ENCODE measurements at regions not wholly inside any gene's neighbourhood (a gene's known extent, or its start where the extent isn't known, plus 50 kb on each side); places are given as distances from the start of the nearest gene placed in this dataset.

- H3K4me3 ChIP-seq, result no peak overlapping the region
- WGBS, 5 donors, result 58 to 69% (median 64%) methylated on average over 7 of the region's 7 CpGs
- H3K9me3 ChIP-seq, result peaks cover 0 to 28% (median 10%) of the 10 kb centered on the region in 8 donors
- TF ChIP-seq POLR2AphosphoS5 (IDR thresholded peaks at IDR 0.05), result no peak
- no peaks in the 10 kb centered on the region for H3K27me3 ChIP-seq (replicated peaks in 1 of 7)
- intact Hi-C loops (cut with DNase I; ENCODE audit: low total_unique reads), result no loop called here
- no peak for DNase-seq
- no peaks in the 10 kb centered on the region for H3K36me3 ChIP-seq
- no peaks in the 10 kb centered on the region for H3K4me1 ChIP-seq
- no peak overlapping the region for H3K27ac ChIP-seq
Observed at GRCh38 chr11:129530154-129530895, 154.7 kb downstream of the BARX2 start.

GRCh38 chr11:129533395-129533794 lies 157.7 kb downstream of the BARX2 start:
- intact Hi-C loops (cut with DNase I; ENCODE audit: low total_unique reads), result no loop called here
- no peak overlapping the region for H3K4me3 ChIP-seq

GRCh38 chr11:129536338-129536737 lies 160.7 kb downstream of the BARX2 start:
- intact Hi-C loops (cut with DNase I; ENCODE audit: low total_unique reads), result no loop called here
- WGBS, 5 donors, result 52 to 77% (median 64%) methylated on average over 1 of the region's 1 CpG
- Histone ChIP-seq H3K9me3 (peaks cover 0 to 72% (median 45%) of the 10 kb centered on the region in 8 donors), H3K27ac (no peak overlapping the region), H3K27me3 (replicated peaks in 1 of 7) (no peaks in the 10 kb centered on the region), H3K4me3 (no peak overlapping the region), H3K36me3 (no peaks in the 10 kb centered on the region), H3K4me1 (no peaks in the 10 kb centered on the region)
- no peak for TF ChIP-seq POLR2A (IDR thresholded peaks at IDR 0.05)
- TF ChIP-seq CTCF (IDR thresholded peaks at IDR 0.05 in 8 of 11, conservative IDR thresholded peaks at IDR 0.05 in 3 of 11), result no peak
- DNase-seq, result no peak

More at GRCh38 chr11:129533395-129533794, 157.7 kb downstream of the BARX2 start:
- TF ChIP-seq POLR2A (IDR thresholded peaks at IDR 0.05) (no peak), CTCF (IDR thresholded peaks at IDR 0.05 in 8 of 11, conservative IDR thresholded peaks at IDR 0.05 in 3 of 11) (no peak), POLR2AphosphoS5 (IDR thresholded peaks at IDR 0.05) (no peak)
- no peak for DNase-seq
- no peak overlapping the region for H3K27ac ChIP-seq
- H3K36me3 ChIP-seq, result no peaks in the 10 kb centered on the region
- peaks cover 0 to 54% (median 30%) of the 10 kb centered on the region in 8 donors for H3K9me3 ChIP-seq
- H3K27me3 ChIP-seq (replicated peaks in 1 of 7), result no peaks in the 10 kb centered on the region
- H3K4me1 ChIP-seq, result no peaks in the 10 kb centered on the region

- Histone ChIP-seq H3K9me3 (peaks cover 0 to 75% (median 45%) of the 10 kb centered on the region in 8 donors), H3K27ac (no peak overlapping the region)
Observed at GRCh38 chr11:129538323-129538722, 162.7 kb downstream of the BARX2 start.

More at GRCh38 chr11:129538323-129538722, 162.7 kb downstream of the BARX2 start:
- TF ChIP-seq CTCF (IDR thresholded peaks at IDR 0.05 in 8 of 11, conservative IDR thresholded peaks at IDR 0.05 in 3 of 11) (no peak), POLR2A (IDR thresholded peaks at IDR 0.05) (no peak), POLR2AphosphoS5 (IDR thresholded peaks at IDR 0.05) (no peak)
- WGBS, 5 donors, result 87 to 100% (median 89%) methylated on average over 2 of the region's 2 CpGs
- intact Hi-C loops (cut with DNase I; ENCODE audit: low total_unique reads), result no loop called here
- Histone ChIP-seq H3K27me3 (replicated peaks in 1 of 7) (no peaks in the 10 kb centered on the region), H3K36me3 (no peaks in the 10 kb centered on the region), H3K4me3 (no peak overlapping the region), H3K4me1 (no peaks in the 10 kb centered on the region)
- DNase-seq, result no peak

Measured in spleen (tissue), 11 donors.